Aorta (tissue), 5 donors: ENCODE measurements at regions not wholly inside any gene's neighbourhood (a gene's known extent, or its start where the extent isn't known, plus 50 kb on each side); places are given as distances from the start of the nearest gene placed in this dataset.

Source experiments
- ATAC-seq: fragments of 200-7000 bp; cut with Tn5 transposase; one replicate; pipeline ENCODE4 v1.9.1; 2022; ENCODE audit warnings: moderate library complexity; ENCODE audit not compliant: low FRiP score
- DNase-seq, 2 donors: peaks; one replicate each; pipeline ENCODE4 v3.0.0-alpha.2; 2020
- H3K27ac ChIP-seq, 2 donors: one replicate each; pipeline ENCODE4 v1.5.1; 2013; ENCODE audit warnings: low read length in 2 of 2, mild to moderate bottlenecking in 2 of 2, moderate library complexity in 2 of 2, control low read depth in 1 of 2, inconsistent platforms in 1 of 2, low read depth in 1 of 2
- H3K27me3 ChIP-seq, 2 donors: one replicate each; pipeline ENCODE4 v1.6.1; 2013; ENCODE audit warnings: control low read depth in 1 of 2, low read length in 1 of 2, mild to moderate bottlenecking in 1 of 2, moderate library complexity in 1 of 2; ENCODE audit not compliant: insufficient read depth in 2 of 2, control insufficient read depth in 1 of 2
- H3K36me3 ChIP-seq, 2 donors: one replicate each; pipeline ENCODE4 v1.6.1; 2013; ENCODE audit warnings: control low read depth in 1 of 2, low read length in 1 of 2, mild to moderate bottlenecking in 1 of 2; ENCODE audit not compliant: insufficient read depth in 2 of 2, control insufficient read depth in 1 of 2
- H3K4me1 ChIP-seq, 2 donors: one replicate each; pipeline ENCODE4 v1.6.1; 2013; ENCODE audit warnings: low read length in 2 of 2, control low read depth in 1 of 2, mild to moderate bottlenecking in 1 of 2, moderate library complexity in 1 of 2; ENCODE audit not compliant: insufficient read depth in 2 of 2, control insufficient read depth in 1 of 2
- H3K4me3 ChIP-seq, 2 donors: one replicate each; pipeline ENCODE4 v1.5.1; 2013; ENCODE audit warnings: low read length in 2 of 2, control low read depth in 1 of 2, mild to moderate bottlenecking in 1 of 2
- H3K9me3 ChIP-seq: one replicate; pipeline ENCODE4 v1.6.1; 2013; ENCODE audit warnings: mild to moderate bottlenecking, low read length; ENCODE audit not compliant: control insufficient read depth
- WGBS, 2 donors: extraction: QIAGEN DNeasy Blood & Tissue Kit; methylation state at CpG; one replicate each; pipeline ENCODE4 v1.1.7; 2013; 5-methylcytosine and 5-hydroxymethylcytosine counted together
- intact Hi-C, 2 donors: fragments of 100-400 bp; cut with DNase I; formaldehyde crosslinking; loops; one replicate each; pipeline versions ENCODE4 v1.14.2 to v1.15.0; 2022
- donor health status: healthy with polysubstance abuse.
- donor health status: Bipolar disorder and iron deficiency.
- donor health status: DM: no; HTN: no; CAD: no.
- donor health status: DM: no; HTN: no; CAD: no.
- donor health status: DM: yes; HTN: yes; CAD: no.

DNA sequence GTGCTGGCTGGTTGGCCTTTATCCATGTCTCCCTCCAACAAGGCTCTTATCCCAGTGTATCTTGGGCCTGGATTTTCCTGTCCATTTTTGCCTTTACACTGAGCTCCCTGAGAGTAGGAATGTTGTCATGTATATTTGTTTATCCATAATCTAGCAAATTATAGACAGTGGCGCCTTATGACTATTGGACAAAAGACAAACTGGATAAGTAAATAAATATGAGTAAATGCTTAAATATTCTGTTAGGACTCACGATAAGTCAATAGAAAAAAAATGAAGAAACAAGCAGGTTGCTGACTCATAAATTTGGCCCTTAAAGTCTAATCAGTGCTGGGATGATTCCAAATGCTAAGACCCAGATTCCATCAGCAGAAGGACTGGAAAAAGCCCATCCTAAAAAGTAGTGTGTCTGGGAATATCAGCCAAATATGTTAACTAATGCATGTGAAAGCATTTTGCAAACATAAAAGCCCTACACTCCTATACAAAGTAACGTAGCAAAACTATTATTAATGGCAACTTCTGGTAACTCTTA is 55.0 kb upstream of the PCSK2 start:
- no peak overlapping the region for H3K4me3 ChIP-seq
- H3K36me3 ChIP-seq, result no peaks in the 10 kb centered on the region
- H3K27me3 ChIP-seq, result no peaks in the 10 kb centered on the region
- no peak overlapping the region for H3K27ac ChIP-seq
- WGBS, 2 donors, result 69% methylated on average over 3 of the region's 3 CpGs
- ATAC-seq (no peak), DNase-seq (no peak)
- no peaks in the 10 kb centered on the region for H3K4me1 ChIP-seq
- no peaks in the 10 kb centered on the region for H3K9me3 ChIP-seq
- intact Hi-C loops, result no loop called here

DNA sequence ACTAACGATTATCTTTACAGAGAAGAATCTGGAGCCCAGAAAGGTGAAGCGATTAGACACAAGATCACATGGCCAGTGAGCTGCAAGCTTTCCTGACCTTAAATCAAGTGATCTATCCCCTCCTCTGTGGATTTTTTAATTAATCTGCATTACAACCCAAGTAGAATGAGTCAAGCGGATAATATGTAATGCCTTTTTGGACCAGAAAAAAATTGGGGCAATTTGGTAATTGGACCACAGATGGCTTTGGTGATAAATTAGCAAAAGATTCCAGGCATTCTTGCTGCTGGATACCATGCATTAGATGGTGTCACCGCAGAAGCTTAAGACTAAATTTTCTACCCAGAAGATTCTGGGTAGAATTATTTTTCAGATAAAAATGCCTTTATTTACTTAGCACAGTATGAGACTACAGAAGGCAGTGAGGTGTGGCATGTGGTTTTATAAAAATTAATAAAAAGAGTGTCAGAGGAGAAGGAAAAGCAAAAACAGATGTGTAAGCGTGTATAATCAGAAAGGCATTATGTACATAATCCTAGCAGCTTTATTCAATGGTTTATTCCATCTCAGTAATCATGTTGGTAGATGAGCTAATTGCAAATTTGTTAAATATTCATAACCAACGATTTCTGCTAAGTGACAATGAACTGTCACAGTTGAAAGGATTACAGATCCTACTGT is 53.9 kb upstream of the PCSK2 start:
- intact Hi-C loops, result no loop called here
- ATAC-seq (no peak), DNase-seq (no peak)
- no peaks in the 10 kb centered on the region for H3K9me3 ChIP-seq
- H3K36me3 ChIP-seq, result no peaks in the 10 kb centered on the region
- no peaks in the 10 kb centered on the region for H3K4me1 ChIP-seq
- H3K27ac ChIP-seq, result no peak overlapping the region
- H3K4me3 ChIP-seq, result no peak overlapping the region
- 64 to 65% methylated on average over 6 of the region's 6 CpGs for WGBS, 2 donors
- no peaks in the 10 kb centered on the region for H3K27me3 ChIP-seq
